ENCODE measurements at regions not wholly inside any gene's neighbourhood (a gene's known extent, or its start where the extent isn't known, plus 50 kb on each side); places are given as distances from the start of the nearest gene placed in this dataset.

- Histone ChIP-seq H3K27ac (peak overlapping the region; percentile 87), H3K79me2 (ENCODE audit: insufficient read depth) (peaks cover 8% of the 10 kb centered on the region), H3K4me2 (ENCODE audit: unreplicated experiment) (no peak overlapping the region), H4K20me1 (ENCODE audit: insufficient read depth) (no peaks in the 10 kb centered on the region), H3K9me3 (ENCODE audit: low read depth) (no peaks in the 10 kb centered on the region), H3K9ac (no peak overlapping the region), H3F3A (ENCODE audit: insufficient read depth) (peaks cover 71% of the 10 kb centered on the region), H3K27me3 (replicated peaks; ENCODE audit: insufficient read depth) (no peaks in the 10 kb centered on the region), H2AFZ (no peak overlapping the region), H3K9me2 (ENCODE audit: insufficient read depth) (no peaks in the 10 kb centered on the region), H3K4me1 (ENCODE audit: insufficient read depth) (peaks cover 78% of the 10 kb centered on the region), H3K4me3 (no peak overlapping the region), H3K36me3 (ENCODE audit: low read depth) (no peaks in the 10 kb centered on the region)
- TF ChIP-seq EZH2 (IDR thresholded peaks at IDR 0.05; ENCODE audit: insufficient read depth, poor library complexity, severe bottlenecking), result no peak
- no peak for TF ChIP-seq EZH2phosphoT487 (IDR thresholded peaks at IDR 0.05; ENCODE audit: insufficient read depth, low read depth)
- 96 to 97% methylated on average over 8 of the region's 8 CpGs for WGBS, 2 experiments (ENCODE audit: low coverage in 1 of 2, low lambda C conversion rate in 2 of 2, missing lambda C conversion rate in 2 of 2)
- in situ Hi-C loops (cut with MboI), result no loop called here
- no peak for DNase-seq
Measured at GRCh38 chr2:215829261-215829660, 184.1 kb downstream of the MREG start.

- H3K79me2 ChIP-seq (ENCODE audit: insufficient read depth), result peaks cover 11% of the 10 kb centered on the region
- H3K9ac ChIP-seq, result no peak overlapping the region
- peaks cover 71% of the 10 kb centered on the region for H3F3A ChIP-seq (ENCODE audit: insufficient read depth)
- H2AFZ ChIP-seq, result no peak overlapping the region
- no peaks in the 10 kb centered on the region for H3K9me2 ChIP-seq (ENCODE audit: insufficient read depth)
- no peaks in the 10 kb centered on the region for H4K20me1 ChIP-seq (ENCODE audit: insufficient read depth)
- TF ChIP-seq EZH2 (IDR thresholded peaks at IDR 0.05; ENCODE audit: insufficient read depth, poor library complexity, severe bottlenecking) (no peak), EZH2phosphoT487 (IDR thresholded peaks at IDR 0.05; ENCODE audit: insufficient read depth, low read depth) (no peak)
- WGBS, 2 experiments (ENCODE audit: low coverage in 1 of 2, low lambda C conversion rate in 2 of 2, missing lambda C conversion rate in 2 of 2), result 93% methylated on average over 10 of the region's 10 CpGs
- in situ Hi-C loops (cut with MboI), result no loop called here
- peak overlapping the region; percentile 60 for H3K27ac ChIP-seq
- no peak overlapping the region for H3K4me2 ChIP-seq (ENCODE audit: unreplicated experiment)
- DNase-seq, result peak; percentile 74
- H3K36me3 ChIP-seq (ENCODE audit: low read depth), result no peaks in the 10 kb centered on the region
- peaks cover 76% of the 10 kb centered on the region for H3K4me1 ChIP-seq (ENCODE audit: insufficient read depth)
- H3K9me3 ChIP-seq (ENCODE audit: low read depth), result no peaks in the 10 kb centered on the region
- H3K4me3 ChIP-seq, result no peak overlapping the region
- H3K27me3 ChIP-seq (replicated peaks; ENCODE audit: insufficient read depth), result no peaks in the 10 kb centered on the region
Measured at GRCh38 chr2:215828528-215829184, 184.7 kb downstream of the MREG start.

GRCh38 chr2:215826838-215827441, 186.4 kb downstream of the MREG start:
- Histone ChIP-seq H3K9me2 (ENCODE audit: insufficient read depth) (no peaks in the 10 kb centered on the region), H3K4me1 (ENCODE audit: insufficient read depth) (peaks cover 61% of the 10 kb centered on the region), H3K9ac (peak overlapping the region; percentile 57), H3K4me3 (peak overlapping the region; percentile 53), H3K27ac (peak overlapping the region; percentile 60), H4K20me1 (ENCODE audit: insufficient read depth) (no peaks in the 10 kb centered on the region), H3K79me2 (ENCODE audit: insufficient read depth) (peaks cover 27% of the 10 kb centered on the region), H2AFZ (peak overlapping the region; percentile 35; the same call in 1 of the 2 replicates), H3K9me3 (ENCODE audit: low read depth) (no peaks in the 10 kb centered on the region), H3K36me3 (ENCODE audit: low read depth) (no peaks in the 10 kb centered on the region), H3K27me3 (replicated peaks; ENCODE audit: insufficient read depth) (no peaks in the 10 kb centered on the region), H3K4me2 (ENCODE audit: unreplicated experiment) (peak overlapping the region; percentile 73), H3F3A (ENCODE audit: insufficient read depth) (peaks cover 66% of the 10 kb centered on the region)
- TF ChIP-seq EZH2phosphoT487 (IDR thresholded peaks at IDR 0.05; ENCODE audit: insufficient read depth, low read depth) (no peak), EZH2 (IDR thresholded peaks at IDR 0.05; ENCODE audit: insufficient read depth, poor library complexity, severe bottlenecking) (no peak)
- peak; percentile 56 for DNase-seq
- 31 to 37% methylated on average over 8 of the region's 8 CpGs for WGBS, 2 experiments (ENCODE audit: low coverage in 1 of 2, low lambda C conversion rate in 2 of 2, missing lambda C conversion rate in 2 of 2)
- in situ Hi-C loops (cut with MboI), result no loop called here

- peak overlapping the region; percentile 18; the same call in 1 of the 2 replicates for H2AFZ ChIP-seq
- peak overlapping the region; percentile 73 for H3K4me2 ChIP-seq (ENCODE audit: unreplicated experiment)
Measured at GRCh38 chr2:215826376-215826775, 187.0 kb downstream of the MREG start.

More at GRCh38 chr2:215826376-215826775, 187.0 kb downstream of the MREG start:
- in situ Hi-C loops (cut with MboI), result no loop called here
- TF ChIP-seq EZH2phosphoT487 (IDR thresholded peaks at IDR 0.05; ENCODE audit: insufficient read depth, low read depth) (no peak), EZH2 (IDR thresholded peaks at IDR 0.05; ENCODE audit: insufficient read depth, poor library complexity, severe bottlenecking) (no peak)
- WGBS, 2 experiments (ENCODE audit: low coverage in 1 of 2, low lambda C conversion rate in 2 of 2, missing lambda C conversion rate in 2 of 2), result 71 to 78% methylated on average over 3 of the region's 3 CpGs
- Histone ChIP-seq H3K79me2 (ENCODE audit: insufficient read depth) (peaks cover 32% of the 10 kb centered on the region), H3K9me3 (ENCODE audit: low read depth) (no peaks in the 10 kb centered on the region), H3K9me2 (ENCODE audit: insufficient read depth) (no peaks in the 10 kb centered on the region), H4K20me1 (ENCODE audit: insufficient read depth) (no peaks in the 10 kb centered on the region), H3F3A (ENCODE audit: insufficient read depth) (peaks cover 61% of the 10 kb centered on the region), H3K4me1 (ENCODE audit: insufficient read depth) (peaks cover 56% of the 10 kb centered on the region), H3K36me3 (ENCODE audit: low read depth) (no peaks in the 10 kb centered on the region), H3K4me3 (peak overlapping the region; percentile 53), H3K9ac (peak overlapping the region; percentile 57), H3K27me3 (replicated peaks; ENCODE audit: insufficient read depth) (no peaks in the 10 kb centered on the region), H3K27ac (peak overlapping the region; percentile 60)
- peak; percentile 28 for DNase-seq
